ENCODE measurements at regions not wholly inside any gene's neighbourhood (a gene's known extent, or its start where the extent isn't known, plus 50 kb on each side); places are given as distances from the start of the nearest gene placed in this dataset.

DNA sequence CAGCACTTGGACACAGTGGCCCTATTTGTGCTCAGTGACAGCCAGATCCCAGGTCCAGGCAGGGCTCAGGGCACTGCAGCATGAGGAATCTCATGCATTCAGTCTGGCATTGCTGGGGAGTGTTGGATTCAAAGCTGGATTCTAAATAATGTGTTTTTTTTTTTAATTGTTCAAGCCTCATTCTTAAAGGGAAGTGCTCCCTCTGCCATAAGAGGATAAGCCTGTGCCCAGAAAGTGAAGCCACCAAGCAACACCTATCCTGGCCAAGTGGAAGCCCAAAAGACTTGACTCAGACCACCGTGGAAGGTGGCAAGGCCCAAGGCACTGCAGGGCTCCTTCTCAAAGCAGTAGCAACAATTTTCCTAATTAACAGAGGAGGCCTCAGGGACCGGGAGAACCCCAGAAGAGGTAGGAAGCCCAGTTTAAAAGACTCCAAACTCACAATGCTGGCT, 135.6 kb downstream of the ACTL7B start:
- H3K9me3 ChIP-seq (ENCODE audit: low read length): no peaks in the 10 kb centered on the region
- no peaks in the 10 kb centered on the region for H3K4me1 ChIP-seq (ENCODE audit: insufficient read depth, low read length, severe bottlenecking)
- no peak overlapping the region for H3K4me2 ChIP-seq (ENCODE audit: low read length)
- H3K9ac ChIP-seq (ENCODE audit: low read length): no peak overlapping the region
- no peak overlapping the region for H3K27ac ChIP-seq (ENCODE audit: low read depth, low read length, poor library complexity, severe bottlenecking)
- H2AFZ ChIP-seq (ENCODE audit: low read length): no peak overlapping the region
- TF ChIP-seq, protein P1, sequence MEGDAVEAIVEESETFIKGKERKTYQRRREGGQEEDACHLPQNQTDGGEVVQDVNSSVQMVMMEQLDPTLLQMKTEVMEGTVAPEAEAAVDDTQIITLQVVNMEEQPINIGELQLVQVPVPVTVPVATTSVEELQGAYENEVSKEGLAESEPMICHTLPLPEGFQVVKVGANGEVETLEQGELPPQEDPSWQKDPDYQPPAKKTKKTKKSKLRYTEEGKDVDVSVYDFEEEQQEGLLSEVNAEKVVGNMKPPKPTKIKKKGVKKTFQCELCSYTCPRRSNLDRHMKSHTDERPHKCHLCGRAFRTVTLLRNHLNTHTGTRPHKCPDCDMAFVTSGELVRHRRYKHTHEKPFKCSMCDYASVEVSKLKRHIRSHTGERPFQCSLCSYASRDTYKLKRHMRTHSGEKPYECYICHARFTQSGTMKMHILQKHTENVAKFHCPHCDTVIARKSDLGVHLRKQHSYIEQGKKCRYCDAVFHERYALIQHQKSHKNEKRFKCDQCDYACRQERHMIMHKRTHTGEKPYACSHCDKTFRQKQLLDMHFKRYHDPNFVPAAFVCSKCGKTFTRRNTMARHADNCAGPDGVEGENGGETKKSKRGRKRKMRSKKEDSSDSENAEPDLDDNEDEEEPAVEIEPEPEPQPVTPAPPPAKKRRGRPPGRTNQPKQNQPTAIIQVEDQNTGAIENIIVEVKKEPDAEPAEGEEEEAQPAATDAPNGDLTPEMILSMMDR (IDR thresholded peaks at IDR 0.05; ENCODE audit: low read length): no peak
- no peak for TF ChIP-seq EZH2 (IDR thresholded peaks at IDR 0.05; ENCODE audit: borderline replicate concordance, low read length)
- H3K79me2 ChIP-seq (ENCODE audit: insufficient read depth, low read length): no peaks in the 10 kb centered on the region
- no peaks in the 10 kb centered on the region for H3K36me3 ChIP-seq (ENCODE audit: insufficient read depth, low read length)
- H4K20me1 ChIP-seq (ENCODE audit: insufficient read depth, low read length): no peaks in the 10 kb centered on the region
- H3K4me3 ChIP-seq (ENCODE audit: low read depth, low read length, poor library complexity, severe bottlenecking): no peak overlapping the region
- H3K27me3 ChIP-seq (ENCODE audit: insufficient read depth, low read length): no peaks in the 10 kb centered on the region
- H3F3A ChIP-seq (ENCODE audit: insufficient read depth, low read length): no peaks in the 10 kb centered on the region
- no peaks in the 10 kb centered on the region for H3K9me2 ChIP-seq (ENCODE audit: low read depth, low read length)

DNA sequence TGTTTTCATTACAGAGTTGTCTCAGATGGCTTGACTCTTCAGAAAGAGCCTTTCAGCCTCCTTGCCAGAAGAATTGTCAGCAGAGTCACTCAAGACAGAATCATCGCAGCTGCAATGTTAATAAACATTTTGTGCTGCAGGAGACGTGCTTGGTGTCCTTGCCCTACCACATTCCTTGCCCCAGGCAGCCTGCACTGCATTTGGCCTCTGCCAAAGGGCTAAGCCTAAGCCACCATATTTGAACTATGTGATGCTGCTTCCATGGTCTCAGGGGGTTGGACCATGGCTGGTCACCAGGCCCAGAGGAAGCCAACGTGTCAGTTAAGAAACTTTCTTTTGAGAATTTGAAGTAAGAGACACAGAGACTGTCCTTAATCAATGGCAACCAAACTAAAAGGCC, 145.4 kb downstream of the ACTL7B start:
- Histone ChIP-seq H3K4me3 (ENCODE audit: low read depth, low read length, poor library complexity, severe bottlenecking) (no peak overlapping the region), H3K9ac (ENCODE audit: low read length) (no peak overlapping the region), H3K27me3 (ENCODE audit: insufficient read depth, low read length) (no peaks in the 10 kb centered on the region), H4K20me1 (ENCODE audit: insufficient read depth, low read length) (no peaks in the 10 kb centered on the region), H3F3A (ENCODE audit: insufficient read depth, low read length) (no peaks in the 10 kb centered on the region), H3K4me2 (ENCODE audit: low read length) (no peak overlapping the region), H2AFZ (ENCODE audit: low read length) (no peak overlapping the region), H3K9me2 (ENCODE audit: low read depth, low read length) (no peaks in the 10 kb centered on the region), H3K4me1 (ENCODE audit: insufficient read depth, low read length, severe bottlenecking) (no peaks in the 10 kb centered on the region), H3K36me3 (ENCODE audit: insufficient read depth, low read length) (no peaks in the 10 kb centered on the region), H3K9me3 (ENCODE audit: low read length) (no peaks in the 10 kb centered on the region), H3K27ac (ENCODE audit: low read depth, low read length, poor library complexity, severe bottlenecking) (no peak overlapping the region), H3K79me2 (ENCODE audit: insufficient read depth, low read length) (no peaks in the 10 kb centered on the region)
- TF ChIP-seq EZH2 (IDR thresholded peaks at IDR 0.05; ENCODE audit: borderline replicate concordance, low read length): no peak
- TF ChIP-seq, protein P1 (IDR thresholded peaks at IDR 0.05; ENCODE audit: low read length): no peak

DNA sequence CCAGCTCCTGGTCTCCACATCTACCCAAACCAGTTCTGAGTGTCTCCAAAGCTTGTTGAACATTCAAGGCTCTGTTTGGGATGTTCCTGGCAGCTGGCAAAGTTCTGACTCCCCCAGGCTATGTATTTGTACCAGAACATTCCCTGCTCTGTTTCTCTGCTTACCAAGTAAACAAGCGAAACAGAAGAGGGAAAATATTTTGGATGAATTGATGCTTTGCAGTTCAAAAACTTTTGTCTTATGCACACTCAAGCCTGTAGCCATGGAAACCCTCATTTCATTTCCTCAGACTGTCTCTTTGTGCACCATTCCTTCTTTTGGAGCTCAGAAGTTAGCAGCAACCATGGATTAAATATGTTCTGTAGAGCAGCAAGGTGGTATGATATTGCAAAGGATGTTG, 145.8 kb downstream of the ACTL7B start:
- Histone ChIP-seq H3K9ac (ENCODE audit: low read length) (no peak overlapping the region), H2AFZ (ENCODE audit: low read length) (no peak overlapping the region), H3K9me2 (ENCODE audit: low read depth, low read length) (no peaks in the 10 kb centered on the region), H3K9me3 (ENCODE audit: low read length) (no peaks in the 10 kb centered on the region), H3K27me3 (ENCODE audit: insufficient read depth, low read length) (no peaks in the 10 kb centered on the region), H3K27ac (ENCODE audit: low read depth, low read length, poor library complexity, severe bottlenecking) (no peak overlapping the region), H3K79me2 (ENCODE audit: insufficient read depth, low read length) (no peaks in the 10 kb centered on the region), H3K4me2 (ENCODE audit: low read length) (no peak overlapping the region), H3K4me3 (ENCODE audit: low read depth, low read length, poor library complexity, severe bottlenecking) (no peak overlapping the region), H3K4me1 (ENCODE audit: insufficient read depth, low read length, severe bottlenecking) (no peaks in the 10 kb centered on the region), H3K36me3 (ENCODE audit: insufficient read depth, low read length) (no peaks in the 10 kb centered on the region), H3F3A (ENCODE audit: insufficient read depth, low read length) (no peaks in the 10 kb centered on the region), H4K20me1 (ENCODE audit: insufficient read depth, low read length) (no peaks in the 10 kb centered on the region)
- TF ChIP-seq, protein P1 (IDR thresholded peaks at IDR 0.05; ENCODE audit: low read length): no peak
- no peak for TF ChIP-seq EZH2 (IDR thresholded peaks at IDR 0.05; ENCODE audit: borderline replicate concordance, low read length)

Measured in OCI-LY1 (cell line).